ENCODE measurements at regions not wholly inside any gene's neighbourhood (a gene's known extent, or its start where the extent isn't known, plus 50 kb on each side); places are given as distances from the start of the nearest gene placed in this dataset.

DNA sequence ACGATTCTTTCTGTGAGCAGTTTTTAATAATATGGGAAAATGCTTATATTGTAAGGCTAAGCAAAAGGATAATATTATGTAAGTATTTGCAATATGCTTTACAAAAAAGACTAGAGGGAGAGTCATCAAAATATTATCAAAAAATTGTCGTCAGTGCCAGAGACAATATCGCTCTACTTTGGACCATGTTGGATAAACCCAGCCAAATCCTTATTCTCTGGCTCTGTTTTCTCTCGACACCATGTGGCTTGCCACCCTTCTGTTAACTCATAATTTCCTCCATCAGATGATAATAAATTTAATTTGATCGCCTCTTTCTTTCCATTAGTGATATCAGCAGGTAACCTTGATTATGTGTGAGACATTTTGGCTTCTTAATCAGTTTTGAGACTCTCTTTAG lies 129.9 kb downstream of the CDC42EP3 start:
- intact Hi-C loops (cut with micrococcal nuclease) = no loop called here
- no peaks in the 10 kb centered on the region for H3K9me1 ChIP-seq (ENCODE audit: control insufficient read depth, insufficient read depth, low read length)
- CTCF ChIA-PET (ENCODE audit: low intra/inter-chr PET ratio) = no interaction called here
- H3K36me3 ChIP-seq (ENCODE audit: control insufficient read depth, insufficient read depth, low read length) = no peaks in the 10 kb centered on the region
- H2AFZ ChIP-seq (ENCODE audit: low read depth, low read length) = no peak overlapping the region
- WGBS (ENCODE audit: insufficient coverage, low coverage, missing lambda C conversion rate) = 27% methylated on average over 5 of the region's 5 CpGs
- DNase-seq (ENCODE audit: extremely low read depth in 1 of 4, low spot score in 3 of 4) (no peak), ATAC-seq (no peak), FAIRE-seq (no peak)
- POLR2A ChIA-PET = interaction anchor here (1.4 kb wide), 1 partner anchor 9 kb away, joined by 4 read pairs; no protein-coding TSS in a partner anchor
- H3K9ac ChIP-seq (ENCODE audit: insufficient read depth in 1 of 2, low read depth in 2 of 2, low read length in 2 of 2) = no peak overlapping the region
- no peaks in the 10 kb centered on the region for H3K27me3 ChIP-seq (ENCODE audit: control insufficient read depth in 2 of 2, insufficient read depth in 2 of 2, low read length in 2 of 2)
- H3K4me1 ChIP-seq (replicated peaks in 1 of 2; ENCODE audit: control insufficient read depth in 2 of 2, insufficient read depth in 2 of 2, low read length in 2 of 2) = no peaks in the 10 kb centered on the region
- in situ Hi-C loops (cut with MboI) = no loop called here
- no TSS peak for BruUV-seq (replicated peaks)
- no peaks in the 10 kb centered on the region for H3K79me2 ChIP-seq (ENCODE audit: control insufficient read depth, insufficient read depth, low read length)
- H3K27ac ChIP-seq (ENCODE audit: extremely low read depth, low read depth, low read length) = no peak overlapping the region
- H3K9me3 ChIP-seq (replicated peaks; ENCODE audit: control insufficient read depth, insufficient read depth, low read depth, low read length) = no peaks in the 10 kb centered on the region
- H3K4me2 ChIP-seq (ENCODE audit: insufficient read depth, low read length) = no peak overlapping the region
- H4K20me1 ChIP-seq (replicated peaks; ENCODE audit: control insufficient read depth, insufficient read depth, low read length) = no peaks in the 10 kb centered on the region
- no peak overlapping the region for H3K4me3 ChIP-seq
- TF ChIP-seq TBP (optimal IDR thresholded peaks at IDR 0.05; ENCODE audit: low read depth, low read length) (no peak), HNRNPK (IDR thresholded peaks at IDR 0.05; ENCODE audit: low read depth, low read length, poor library complexity, severe bottlenecking) (no peak), ZKSCAN8 (CRISPR knock-in tag; IDR thresholded peaks at IDR 0.05) (no peak), LARP7 (IDR thresholded peaks at IDR 0.05) (no peak), ZNF695 (CRISPR knock-in tag; IDR thresholded peaks at IDR 0.05) (no peak), RNF2 (IDR thresholded peaks at IDR 0.05) (no peak)
- TF ChIP-seq, protein P1, sequence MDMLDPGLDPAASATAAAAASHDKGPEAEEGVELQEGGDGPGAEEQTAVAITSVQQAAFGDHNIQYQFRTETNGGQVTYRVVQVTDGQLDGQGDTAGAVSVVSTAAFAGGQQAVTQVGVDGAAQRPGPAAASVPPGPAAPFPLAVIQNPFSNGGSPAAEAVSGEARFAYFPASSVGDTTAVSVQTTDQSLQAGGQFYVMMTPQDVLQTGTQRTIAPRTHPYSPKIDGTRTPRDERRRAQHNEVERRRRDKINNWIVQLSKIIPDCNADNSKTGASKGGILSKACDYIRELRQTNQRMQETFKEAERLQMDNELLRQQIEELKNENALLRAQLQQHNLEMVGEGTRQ (CRISPR knock-in tag; IDR thresholded peaks at IDR 0.05) = no peak
- TF ChIP-seq, protein P2, sequence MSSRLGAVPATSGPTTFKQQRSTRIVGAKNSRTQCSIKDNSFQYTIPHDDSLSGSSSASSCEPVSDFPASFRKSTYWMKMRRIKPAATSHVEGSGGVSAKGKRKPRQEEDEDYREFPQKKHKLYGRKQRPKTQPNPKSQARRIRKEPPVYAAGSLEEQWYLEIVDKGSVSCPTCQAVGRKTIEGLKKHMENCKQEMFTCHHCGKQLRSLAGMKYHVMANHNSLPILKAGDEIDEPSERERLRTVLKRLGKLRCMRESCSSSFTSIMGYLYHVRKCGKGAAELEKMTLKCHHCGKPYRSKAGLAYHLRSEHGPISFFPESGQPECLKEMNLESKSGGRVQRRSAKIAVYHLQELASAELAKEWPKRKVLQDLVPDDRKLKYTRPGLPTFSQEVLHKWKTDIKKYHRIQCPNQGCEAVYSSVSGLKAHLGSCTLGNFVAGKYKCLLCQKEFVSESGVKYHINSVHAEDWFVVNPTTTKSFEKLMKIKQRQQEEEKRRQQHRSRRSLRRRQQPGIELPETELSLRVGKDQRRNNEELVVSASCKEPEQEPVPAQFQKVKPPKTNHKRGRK (tag; IDR thresholded peaks at IDR 0.05) = no peak

Data from K562 (cell line).